DMS153 (cell line): ENCODE measurements at regions not wholly inside any gene's neighbourhood (a gene's known extent, or its start where the extent isn't known, plus 50 kb on each side); places are given as distances from the start of the nearest gene placed in this dataset.

ENCODE experiments used
- DNase-seq: peaks from one replicate; lab custom pipeline; 2025; lab: John Stamatoyannopoulos, UW

DNA sequence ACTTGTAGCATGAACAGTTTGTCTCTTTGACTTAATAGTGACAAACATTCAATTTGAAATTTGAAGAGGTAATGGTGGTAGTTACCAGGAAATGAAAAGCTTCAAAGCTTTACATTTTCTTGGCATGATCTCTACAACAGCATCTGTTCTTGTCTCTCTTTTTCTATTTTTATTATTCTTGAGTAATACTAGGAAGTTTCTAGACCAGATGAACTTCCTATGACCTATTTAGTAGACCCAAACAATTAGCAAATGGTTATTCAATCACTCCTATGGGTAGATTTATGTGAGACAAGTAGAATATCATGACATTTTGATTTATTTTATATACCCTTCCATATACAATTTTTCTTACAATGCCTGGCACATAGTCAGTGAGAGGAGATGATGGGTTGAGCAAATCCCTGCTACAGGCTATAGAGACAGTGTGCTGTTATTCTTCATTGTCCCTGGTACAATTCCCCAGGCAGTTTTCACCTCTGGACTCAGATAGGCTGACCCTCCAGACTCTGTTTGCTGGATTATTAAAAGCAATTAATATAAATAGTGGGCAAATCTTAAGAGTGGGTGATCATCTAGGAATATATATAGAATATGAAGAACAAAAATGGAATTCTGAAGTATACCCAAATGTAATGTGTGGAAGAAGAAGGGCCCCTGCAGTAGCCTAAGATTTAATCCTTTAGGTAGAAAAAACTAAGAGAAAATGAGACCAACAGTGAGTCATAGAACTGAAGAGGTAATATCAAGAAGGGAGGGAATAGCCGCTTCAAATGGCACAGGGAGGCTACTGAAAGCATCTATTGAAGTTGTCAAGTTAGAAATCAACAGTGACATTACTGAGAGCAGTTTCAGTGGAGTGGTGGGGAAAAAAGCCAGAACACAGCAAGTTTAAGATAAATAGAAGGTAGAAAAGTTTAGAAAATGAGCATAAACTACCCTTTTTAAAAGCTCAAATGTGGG, 512.0 kb downstream of the FOXG1 start:
- no peak for DNase-seq

DNA sequence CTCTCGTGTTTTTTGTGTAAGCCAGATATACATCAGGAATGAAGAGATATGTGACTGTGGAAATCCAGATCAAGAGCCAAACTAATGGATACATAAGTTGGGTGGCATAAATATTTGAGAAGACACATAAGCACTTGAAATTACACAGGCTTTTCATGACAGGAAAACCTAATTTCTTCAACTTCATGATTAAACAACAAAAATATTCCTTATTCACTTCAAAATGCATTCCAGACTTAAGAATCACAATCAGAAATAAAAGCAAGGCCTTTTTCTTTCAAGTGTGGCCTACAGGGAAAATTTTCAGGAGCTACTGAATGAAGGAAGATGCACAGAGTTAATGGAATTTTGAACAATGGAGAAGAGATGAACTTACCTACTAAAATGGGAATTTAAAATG, 515.6 kb downstream of the FOXG1 start:
- DNase-seq: no peak

DNA sequence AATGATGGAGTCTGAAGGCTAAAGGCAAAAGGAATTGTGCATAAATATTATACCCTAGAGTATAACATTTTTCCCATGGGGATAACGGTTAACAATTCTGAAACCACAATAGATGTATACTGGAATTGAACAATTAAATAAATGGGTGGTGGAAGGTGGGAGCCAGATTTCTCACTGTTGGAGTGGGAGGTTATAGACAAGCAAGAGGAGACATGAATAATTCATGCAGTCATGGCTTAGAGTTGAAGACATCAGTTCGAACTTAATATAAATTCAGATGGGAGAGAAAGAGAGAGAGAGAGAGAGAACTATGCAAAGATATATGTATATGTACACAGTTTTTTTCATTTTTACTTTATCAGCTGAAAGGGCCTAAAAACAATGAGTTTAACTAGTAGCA, 523.9 kb downstream of the FOXG1 start:
- no peak for DNase-seq

DNA sequence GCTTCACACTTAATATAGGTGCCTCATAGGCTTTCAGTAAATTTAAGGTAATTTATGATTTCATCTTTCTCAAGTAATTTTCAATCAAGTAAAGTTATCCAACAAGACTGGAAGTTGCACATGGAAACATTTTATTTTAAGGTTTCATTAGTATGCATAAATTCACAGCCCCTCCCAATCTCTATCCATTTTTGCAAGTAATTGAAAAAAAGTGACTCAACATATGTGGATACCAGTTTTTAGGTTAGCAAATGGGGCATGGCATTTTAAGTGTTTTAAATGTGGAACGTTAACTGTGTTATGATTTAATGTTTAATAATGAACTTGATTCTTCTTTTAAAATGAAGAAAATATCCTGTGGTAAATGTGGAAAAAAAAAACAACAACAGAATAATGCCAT, 532.8 kb downstream of the FOXG1 start:
- no peak for DNase-seq

DNA sequence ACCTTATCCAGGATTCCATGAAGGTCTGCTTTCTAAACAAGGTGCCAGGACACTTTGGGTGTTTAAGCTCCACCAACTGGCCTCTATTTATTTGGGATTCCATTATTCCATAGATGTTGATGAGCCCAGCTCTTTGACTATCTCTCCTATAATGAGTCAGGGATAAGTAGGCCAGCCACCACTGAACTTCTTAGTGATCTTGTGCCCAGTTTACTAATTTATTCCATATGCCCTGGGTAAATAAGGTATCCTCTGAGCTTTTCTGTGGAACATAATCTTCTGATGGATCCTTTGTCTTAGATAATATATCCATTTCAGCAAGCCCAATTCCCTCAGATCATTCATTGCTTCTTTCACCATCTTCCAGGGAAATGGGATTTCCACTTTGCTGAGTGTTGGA, 535.0 kb downstream of the FOXG1 start:
- DNase-seq: no peak

DNA sequence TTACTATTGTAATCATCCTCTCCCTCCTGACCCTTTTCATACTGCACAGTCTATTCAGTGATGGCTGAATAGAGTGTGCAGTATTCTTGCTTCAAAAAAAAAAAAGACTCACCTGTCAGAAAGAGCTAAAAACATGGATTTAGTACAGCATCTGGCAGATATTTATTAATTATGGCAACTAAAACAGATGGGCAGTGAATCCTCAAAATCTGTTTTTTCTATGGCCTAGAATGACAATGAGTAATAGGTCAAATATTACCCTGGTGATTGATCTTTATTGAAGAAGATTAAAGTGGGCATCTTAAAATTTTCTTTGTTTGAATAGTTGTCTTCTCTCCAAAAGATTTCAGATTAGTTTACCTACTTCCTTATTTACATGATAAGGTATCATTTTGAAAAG, 543.6 kb downstream of the FOXG1 start:
- DNase-seq: no peak

DNA sequence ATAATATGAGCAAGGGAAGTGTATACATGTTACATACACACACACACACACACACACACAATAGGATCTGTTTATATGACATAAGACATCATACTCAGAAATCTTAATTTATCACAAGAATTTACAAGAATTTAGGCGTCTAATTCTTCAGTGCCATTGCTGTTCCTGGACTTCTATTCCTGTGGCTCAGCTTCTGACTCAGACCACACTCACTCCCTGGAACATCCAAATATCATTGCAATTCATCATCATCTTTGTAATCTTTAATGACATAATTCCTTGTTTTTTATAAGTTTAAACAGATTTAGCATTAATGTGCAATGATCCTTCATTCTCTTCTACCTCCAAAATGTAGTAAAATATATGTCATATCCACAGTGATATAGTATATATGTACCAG, 544.2 kb downstream of the FOXG1 start:
- DNase-seq: no peak

DNA sequence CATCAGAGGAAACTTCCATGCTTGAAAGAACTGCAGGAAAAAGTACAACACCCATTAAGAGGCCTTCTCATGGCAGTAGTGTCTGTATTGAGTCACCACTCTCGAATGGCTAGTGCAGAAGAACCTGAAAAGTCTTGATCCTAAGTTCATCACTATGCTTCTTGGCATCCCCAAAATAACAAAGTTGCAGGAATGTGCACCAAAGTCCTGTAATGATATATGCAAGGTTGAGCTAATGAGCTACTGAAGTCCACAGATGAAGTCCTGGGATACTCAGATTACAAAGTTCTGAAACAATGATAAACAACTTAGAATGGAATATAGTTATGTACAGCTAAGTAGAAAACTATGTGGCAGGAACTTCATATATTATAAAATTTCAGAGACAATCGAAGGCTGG, 545.4 kb downstream of the FOXG1 start:
- no peak for DNase-seq

DNA sequence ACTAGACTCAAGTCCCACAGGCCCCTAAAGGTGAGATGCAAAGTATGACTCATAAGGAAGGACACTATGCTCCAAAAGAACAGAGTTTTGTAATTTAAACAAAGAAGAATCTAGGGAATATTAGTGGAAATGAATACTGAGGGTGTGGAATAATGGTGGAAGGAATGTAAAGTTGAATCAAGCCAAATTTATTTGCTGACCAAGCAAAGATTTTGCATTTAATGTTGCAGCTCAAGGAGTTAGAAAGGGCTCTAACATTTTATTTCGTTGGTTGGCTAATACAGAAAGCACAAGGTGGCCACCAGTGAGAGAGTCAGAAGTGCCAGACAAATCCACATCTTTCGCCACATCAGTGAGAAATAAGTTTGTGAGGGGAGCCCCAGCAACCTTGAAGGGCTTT, 550.3 kb downstream of the FOXG1 start:
- DNase-seq: no peak

DNA sequence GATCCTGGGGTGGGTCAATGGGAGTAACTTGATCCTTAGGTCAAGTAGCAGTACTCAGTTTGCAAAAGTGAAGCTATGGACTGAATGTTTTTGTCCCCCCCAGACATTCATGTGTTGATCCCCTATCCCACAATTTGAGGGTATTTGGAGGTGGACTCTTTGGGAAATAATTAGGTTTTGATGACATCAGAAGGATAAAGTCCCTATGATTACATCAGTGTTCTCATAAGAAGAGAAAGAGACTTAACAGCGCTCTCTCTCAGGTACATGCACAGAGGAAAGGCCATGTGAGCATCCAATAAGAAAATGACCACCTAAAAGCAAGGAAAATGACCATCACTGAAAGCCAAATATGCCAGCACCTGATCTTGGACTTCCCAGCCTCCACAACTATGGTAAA, 550.8 kb downstream of the FOXG1 start:
- no peak for DNase-seq

DNA sequence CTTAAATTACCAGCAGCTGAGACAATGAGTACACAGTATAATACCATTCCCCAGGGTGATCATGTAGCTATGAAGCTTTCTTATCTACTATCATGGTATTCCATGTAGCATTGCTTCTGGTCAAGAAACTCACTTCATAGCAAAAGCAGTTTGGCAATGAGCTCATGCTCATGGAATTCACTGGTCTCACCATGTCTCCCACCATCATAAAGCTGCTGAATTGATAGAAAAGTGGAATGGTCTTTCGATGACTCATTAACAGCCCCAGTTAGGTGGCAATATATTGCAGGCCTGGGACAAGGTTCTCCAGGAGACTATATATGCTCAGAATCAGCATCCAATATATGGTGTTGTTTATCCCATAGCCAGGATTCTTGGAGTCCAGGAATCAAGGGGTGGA, 553.7 kb downstream of the FOXG1 start:
- no peak for DNase-seq

DNA sequence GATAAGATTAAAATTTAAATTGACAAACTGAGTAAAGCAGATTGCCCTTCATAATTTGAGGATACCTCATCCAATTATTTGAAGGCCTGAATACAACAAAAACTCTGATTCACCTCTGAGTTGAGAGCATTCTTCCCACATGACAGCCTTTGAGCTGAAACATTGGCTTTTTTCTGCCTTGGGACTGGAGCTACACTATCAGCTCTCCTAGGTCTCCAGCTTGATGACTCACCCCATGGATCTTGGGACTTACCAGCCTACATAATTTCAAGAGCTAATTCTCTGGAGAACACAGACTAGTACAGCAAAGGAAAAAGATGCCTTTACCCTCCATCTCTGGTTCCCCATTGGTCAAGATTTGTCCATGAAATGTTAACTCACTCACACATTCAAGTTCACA, 555.1 kb downstream of the FOXG1 start:
- no peak for DNase-seq

DNA sequence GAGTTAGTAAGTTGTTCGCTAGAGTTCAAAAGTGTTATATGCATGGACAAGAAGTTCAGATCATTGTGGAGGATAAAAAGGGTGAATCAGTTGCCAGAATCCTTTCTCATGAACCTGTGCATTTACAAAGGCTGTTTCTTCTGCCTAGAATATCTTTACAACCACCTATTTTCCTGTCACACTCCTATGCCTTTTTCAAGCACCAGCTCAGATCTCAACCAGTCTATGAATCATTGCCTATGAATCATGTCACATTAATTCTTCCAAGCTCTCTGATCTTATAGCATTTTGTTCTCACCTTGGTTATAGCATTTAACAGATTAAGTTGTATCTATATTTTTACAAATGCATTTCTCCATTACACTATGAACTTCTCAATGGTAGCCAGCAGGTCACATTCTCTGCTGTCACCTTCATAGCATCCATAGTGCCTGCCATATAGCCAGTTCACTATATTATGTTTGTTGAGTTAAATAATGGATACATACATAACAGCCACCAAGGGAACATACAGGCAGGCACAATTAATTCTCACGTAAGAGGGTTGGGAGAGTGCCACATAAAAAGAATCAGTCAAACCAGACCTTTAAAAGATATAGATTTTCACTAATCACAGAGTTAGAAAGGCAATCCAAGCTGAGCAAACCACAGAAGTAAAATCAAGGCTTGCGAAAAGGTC, 573.0 kb downstream of the FOXG1 start:
- no peak for DNase-seq

DNA sequence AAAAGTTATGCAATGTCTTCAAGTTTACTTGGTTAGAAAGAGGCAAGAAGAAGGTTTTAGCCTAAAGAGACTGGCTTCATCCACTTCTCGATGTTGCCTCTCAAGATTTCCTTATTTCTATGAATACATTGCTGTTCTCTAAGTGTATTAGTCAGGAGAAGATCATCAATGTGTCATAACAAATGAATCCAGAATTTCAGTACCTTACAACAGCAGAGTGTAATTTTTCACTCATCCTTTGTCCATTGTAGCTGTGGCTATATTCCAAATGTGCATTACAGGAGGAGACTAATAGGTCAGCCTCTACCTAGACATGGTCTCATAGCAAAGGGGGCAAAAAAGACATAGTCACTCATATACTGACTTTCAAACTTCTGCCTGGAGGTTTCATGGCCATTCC, 579.1 kb downstream of the PRKD1 start:
- no peak for DNase-seq

DNA sequence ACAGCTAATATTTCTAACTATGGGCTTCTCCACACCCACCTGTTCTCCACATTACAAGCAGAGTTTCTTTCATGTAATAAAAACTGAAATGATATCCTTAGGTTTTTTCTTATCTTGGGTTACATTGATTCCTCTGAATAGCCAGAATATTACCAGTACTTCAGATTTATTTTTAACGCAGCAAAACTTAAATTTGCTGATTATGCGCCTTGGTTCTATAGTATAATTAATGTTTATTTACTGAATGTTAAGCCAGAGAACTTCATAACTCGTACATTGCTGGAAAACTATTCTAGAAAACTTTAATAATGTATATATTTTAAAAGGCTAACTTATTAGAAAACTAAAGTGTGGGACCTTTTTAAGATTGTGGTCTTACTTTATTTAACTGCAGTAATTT, 577.2 kb downstream of the PRKD1 start:
- no peak for DNase-seq

DNA sequence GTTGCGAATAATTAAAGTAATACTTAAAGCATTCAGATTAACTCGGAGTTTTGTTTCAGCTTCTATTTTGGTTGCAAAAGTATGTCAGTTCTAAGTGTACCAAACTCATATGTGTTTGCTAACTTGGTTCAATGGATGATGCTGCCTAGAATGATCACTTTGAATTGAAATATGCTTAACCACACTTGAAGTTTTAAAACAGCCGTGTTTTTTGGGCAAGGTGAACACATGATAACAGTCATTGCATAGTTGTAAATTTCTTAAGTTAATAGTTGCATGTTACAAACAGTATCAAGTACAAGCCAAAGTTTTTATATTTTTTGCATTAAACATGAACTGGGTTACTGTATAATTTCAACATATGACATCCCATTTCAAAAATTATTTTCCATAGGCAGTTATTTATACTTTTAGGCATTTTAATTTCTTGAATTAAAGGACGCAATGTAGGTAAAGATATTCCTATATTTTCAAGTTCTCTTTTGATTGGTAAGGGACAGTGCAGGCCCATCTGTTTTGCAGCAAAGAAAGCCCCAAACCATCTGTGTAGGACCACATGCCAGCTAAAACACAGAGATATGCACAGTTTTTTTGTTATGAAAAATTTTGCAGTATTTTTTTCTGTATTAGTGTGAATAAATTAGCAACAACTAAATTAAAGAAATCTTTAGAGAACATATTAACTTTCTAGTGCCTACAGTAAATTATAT, 575.5 kb downstream of the PRKD1 start:
- DNase-seq: no peak

DNA sequence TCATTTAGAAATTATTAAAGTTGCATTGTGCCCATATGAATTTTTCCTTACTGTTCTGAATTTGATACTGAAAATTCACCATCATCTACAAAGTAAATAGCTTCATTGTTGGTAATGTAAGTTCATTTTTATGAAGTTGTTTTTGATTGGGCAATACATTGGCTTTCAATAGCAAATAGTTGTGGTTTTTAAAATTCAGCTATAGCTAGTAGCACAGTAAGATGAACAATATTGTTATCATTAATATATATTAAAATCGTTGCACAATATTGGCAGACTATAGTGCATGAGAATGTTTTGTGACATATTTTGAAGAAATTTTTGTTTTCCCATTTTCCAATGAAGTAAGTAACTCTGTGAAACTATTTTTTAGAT, 575.0 kb downstream of the PRKD1 start:
- DNase-seq: no peak

DNA sequence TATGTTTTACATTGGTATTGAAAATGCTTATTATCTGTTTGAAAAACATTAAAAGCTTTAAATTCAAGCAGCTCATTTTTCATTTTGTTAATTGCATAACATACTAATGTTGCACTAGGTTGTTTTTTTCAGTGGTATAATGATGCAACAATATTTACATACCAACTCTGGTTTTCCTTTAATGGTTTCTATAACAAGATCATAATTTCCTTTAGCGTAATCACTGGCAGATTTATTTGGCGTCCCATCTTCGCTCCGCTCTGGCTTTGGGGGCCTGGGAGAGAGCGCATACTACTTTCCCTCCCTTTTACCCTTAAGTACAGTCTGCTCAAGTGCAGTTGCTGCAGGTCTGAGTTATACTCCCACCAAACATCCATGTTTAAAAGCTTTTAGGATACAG, 574.1 kb downstream of the PRKD1 start:
- DNase-seq: no peak

DNA sequence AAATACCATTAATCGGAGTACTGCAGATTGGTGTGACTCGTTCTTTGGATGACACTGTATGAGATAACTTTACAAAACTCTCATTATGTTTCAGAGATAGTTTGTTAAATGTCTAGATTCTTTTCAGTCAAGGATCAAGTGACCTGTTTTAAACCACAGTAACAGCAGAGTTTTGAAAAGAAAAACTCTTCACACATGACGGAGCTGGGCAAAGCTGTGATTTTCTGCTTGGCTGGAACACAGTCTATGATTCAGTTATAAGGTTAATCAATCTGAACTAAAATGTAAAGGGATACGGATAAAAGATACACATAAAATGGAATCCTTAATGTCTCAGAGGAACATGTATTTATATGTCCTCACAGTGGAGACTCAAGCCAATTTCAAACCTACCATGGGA, 573.2 kb downstream of the PRKD1 start:
- DNase-seq: no peak

DNA sequence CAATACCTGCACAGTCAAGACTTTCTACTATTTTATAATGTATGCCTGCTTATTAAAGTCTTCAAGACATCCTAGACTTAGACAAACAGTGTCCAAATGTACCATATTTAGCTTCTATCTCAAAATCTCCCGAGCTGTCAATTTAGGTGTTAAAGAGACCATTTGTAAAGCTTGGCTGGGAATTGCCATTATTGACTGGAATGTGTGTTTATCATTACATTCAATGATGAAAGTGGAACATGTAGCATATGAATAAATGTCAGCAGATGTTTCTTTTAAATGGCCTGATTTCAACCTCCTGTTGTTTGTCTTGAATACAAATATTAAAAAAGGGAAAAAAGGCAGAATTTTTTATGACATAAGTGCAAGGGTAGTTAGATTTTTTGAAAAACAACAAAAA, 572.3 kb downstream of the PRKD1 start:
- DNase-seq: no peak

DNA sequence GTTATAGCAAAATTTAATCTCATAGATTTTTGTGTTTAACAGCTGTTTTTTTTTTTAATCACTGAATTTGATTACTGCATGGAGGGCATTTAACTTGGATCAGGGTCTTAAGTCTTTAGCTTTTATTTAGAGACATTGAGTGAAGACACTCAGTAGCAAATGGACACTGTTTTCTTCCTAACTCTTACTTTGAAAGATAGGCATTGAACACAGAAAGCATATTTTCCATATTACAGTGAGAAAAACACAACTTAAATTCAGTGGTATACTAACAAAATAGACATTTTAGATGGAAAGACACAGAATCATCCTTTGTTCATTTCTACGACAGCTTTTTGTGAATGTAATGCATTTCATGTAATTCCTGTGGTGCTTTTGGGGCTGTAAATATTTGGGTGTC, 571.8 kb downstream of the PRKD1 start:
- no peak for DNase-seq

DNA sequence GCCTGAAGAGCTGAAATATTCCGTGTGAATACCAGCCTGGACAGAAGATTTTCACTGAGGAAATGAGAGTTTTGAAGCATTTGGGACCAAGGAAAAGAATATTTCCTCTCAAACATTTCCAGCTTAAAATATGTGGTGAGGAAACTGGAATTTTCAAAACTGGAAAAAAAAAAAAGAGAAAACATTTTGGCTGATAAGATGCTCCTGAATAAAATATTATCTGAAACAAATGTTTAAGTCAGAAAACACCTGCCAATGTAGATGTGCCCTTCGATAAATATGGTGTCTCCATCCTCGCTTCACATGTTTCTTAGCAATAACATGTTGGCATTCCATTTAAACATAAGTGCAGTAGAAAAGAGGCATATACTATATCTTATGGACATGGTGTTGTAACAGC, 567.0 kb downstream of the PRKD1 start:
- no peak for DNase-seq

DNA sequence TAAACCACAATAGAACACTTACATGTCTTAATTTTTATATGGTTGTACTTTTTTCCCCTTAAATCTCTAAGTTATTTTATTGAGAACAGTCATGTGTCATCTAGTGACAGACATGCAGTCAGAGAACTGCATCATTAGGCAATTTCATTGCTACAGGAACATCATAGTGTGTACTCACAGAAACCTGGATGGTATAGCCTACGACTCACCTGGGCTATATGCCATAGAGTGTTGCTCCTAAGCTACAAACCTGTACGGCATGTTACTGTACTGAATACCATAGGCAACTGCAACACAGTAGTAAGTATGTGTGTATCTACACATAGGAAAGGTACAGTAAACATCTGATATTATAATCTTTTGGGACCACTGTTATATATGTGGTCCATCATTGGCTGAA, 557.6 kb downstream of the PRKD1 start:
- no peak for DNase-seq
